GM12878 (cell line): ENCODE measurements at regions not wholly inside any gene's neighbourhood (a gene's known extent, or its start where the extent isn't known, plus 50 kb on each side); places are given as distances from the start of the nearest gene placed in this dataset.

Experiments used
- ATAC-seq: fragments of 200-7000 bp; cut with Tn5 transposase; 3 replicates; pipeline ENCODE4 v1.9.1; 2020; ENCODE audit warnings: mild to moderate bottlenecking, moderate library complexity
- BruUV-seq: library from RNA; stranded (reverse); fragments of 400-500 nt; replicated peaks from 2 replicates; lab custom pipeline; 2021; lab: Mats Ljungman, UMichigan
- CTCF ChIA-PET: fragments of 300-600 bp; sonication (Branson Sonifier 250); formaldehyde crosslinking; extraction: SDS; loops from one replicate; lab custom pipeline; 2021; ENCODE audit warnings: inconsistent platforms; lab: Yijun Ruan, JAX
- POLR2A ChIA-PET: fragments of 350-600 bp; formaldehyde crosslinking; extraction: SDS; loops from one replicate; lab custom pipeline; 2021; ENCODE audit warnings: inconsistent platforms; lab: Charles Lee
- RAD21 ChIA-PET: fragments of 300-600 bp; sonication (Branson Sonifier 250); formaldehyde crosslinking; loops from one replicate; lab custom pipeline; 2023; ENCODE audit warnings: antibody characterized with exemption; ENCODE audit not compliant: unreplicated experiment; lab: Charles Lee
- SMC1A ChIA-PET: fragments of 300-600 bp; sonication (Branson Sonifier 250); formaldehyde crosslinking; loops from one replicate; lab custom pipeline; 2023; ENCODE audit not compliant: unreplicated experiment, uncharacterized antibody; lab: Charles Lee
- DNase-seq: peaks from one replicate; pipeline ENCODE4 v3.0.0-alpha.2; 2011; ENCODE audit warnings: low read depth, low spot score
- FAIRE-seq: peaks from 3 replicates; lab custom pipeline; 2011; peaks lifted over from hg19 to GRCh38; lab: Jason Lieb, UNC
- H2AFZ ChIP-seq: 2 replicates; pipeline ENCODE4 v1.6.0; 2011; ENCODE audit warnings: low read depth, low read length, control low read depth; ENCODE audit not compliant: control insufficient read depth
- H3K27ac ChIP-seq: 2 replicates; pipeline ENCODE4 v1.5.1; 2011; ENCODE audit warnings: control low read depth; ENCODE audit not compliant: control insufficient read depth, insufficient read depth
- H3K27me3 ChIP-seq, 2 experiments: replicated peaks in 1 of 2; 2 replicates each; pipeline versions ENCODE4 v1.6.0 to v1.6.1; 2011; ENCODE audit warnings: low read length in 1 of 2; ENCODE audit not compliant: control insufficient read depth in 2 of 2, insufficient read depth in 2 of 2
- H3K36me3 ChIP-seq, 2 experiments: 2 replicates each; pipeline ENCODE4 v1.5.1; 2011; ENCODE audit warnings: low read length in 1 of 2; ENCODE audit not compliant: control insufficient read depth in 2 of 2, insufficient read depth in 2 of 2
- H3K4me1 ChIP-seq: 2 replicates; pipeline ENCODE4 v1.6.1; 2011; ENCODE audit warnings: mild to moderate bottlenecking, low read length, moderate library complexity, mixed read lengths; ENCODE audit not compliant: control insufficient read depth, insufficient read depth
- H3K4me2 ChIP-seq: 2 replicates; pipeline ENCODE4 v1.6.0; 2011; ENCODE audit warnings: control low read depth; ENCODE audit not compliant: control insufficient read depth, insufficient read depth
- H3K4me3 ChIP-seq: fragments of 200-600 bp; sonication (generic); 2 replicates; pipeline ENCODE4 v1.5.1; 2016
- H3K79me2 ChIP-seq: 2 replicates; pipeline ENCODE4 v1.6.0; 2011; ENCODE audit warnings: low read length; ENCODE audit not compliant: control insufficient read depth, insufficient read depth
- H3K9ac ChIP-seq: 2 replicates; pipeline ENCODE4 v1.8.0; 2011; ENCODE audit warnings: low read length, control low read depth, mixed read lengths; ENCODE audit not compliant: control insufficient read depth, insufficient read depth
- H3K9me3 ChIP-seq: replicated peaks from 3 replicates; pipeline ENCODE4 v1.5.1; 2011; ENCODE audit warnings: mild to moderate bottlenecking, low read length; ENCODE audit not compliant: control insufficient read depth, insufficient read depth
- H4K20me1 ChIP-seq: 2 replicates; pipeline ENCODE4 v1.6.0; 2011; ENCODE audit not compliant: control insufficient read depth, insufficient read depth
- CHD1 ChIP-seq: IDR thresholded peaks from 2 replicates; pipeline ENCODE4 v1.6.1; 2012; ENCODE audit warnings: low read depth, low read length, improper control_type of control experiment
- EGR1 ChIP-seq, 2 experiments: IDR thresholded peaks; 1 replicate in 1 of 2; 2 replicates in 1 of 2; pipeline ENCODE4 v1.6.1; 2011 to 2012; ENCODE audit warnings: low read depth in 2 of 2, low read length in 2 of 2, borderline replicate concordance in 1 of 2, mild to moderate bottlenecking in 1 of 2, moderate library complexity in 1 of 2
- ETV6 ChIP-seq, 2 experiments: fragments of 450-650 bp in 1 of 2; IDR thresholded peaks in 1 of 2; conservative IDR thresholded peaks in 1 of 2; 2 replicates each; pipeline ENCODE4 v1.6.1; 2014; ENCODE audit warnings: antibody characterized with exemption in 1 of 2, borderline replicate concordance in 1 of 2, low read depth in 1 of 2, mild to moderate bottlenecking in 1 of 2, moderate library complexity in 1 of 2
- NBN ChIP-seq: fragments of 450-650 bp; IDR thresholded peaks from 2 replicates; pipeline ENCODE4 v1.6.1; 2016
- RUNX3 ChIP-seq: IDR thresholded peaks from 2 replicates; pipeline ENCODE4 v1.6.1; 2012; ENCODE audit warnings: low read length, inconsistent platforms
- SMAD1 ChIP-seq: fragments of 450-650 bp; IDR thresholded peaks from 2 replicates; pipeline ENCODE4 v1.6.1; 2018; ENCODE audit warnings: mild to moderate bottlenecking, low read depth; ENCODE audit not compliant: partially characterized antibody
- TCF12 ChIP-seq: IDR thresholded peaks from 2 replicates; pipeline ENCODE4 v1.6.1; 2011; ENCODE audit warnings: low read depth, mild to moderate bottlenecking, low read length
- ZNF384 ChIP-seq: IDR thresholded peaks from 2 replicates; pipeline ENCODE4 v1.6.1; 2012; ENCODE audit warnings: low read depth, mild to moderate bottlenecking, low read length, improper control_type of control experiment, borderline replicate concordance
- ZSCAN29 ChIP-seq: fragments of 450-650 bp; IDR thresholded peaks from 2 replicates; pipeline ENCODE4 v1.6.1; 2017; ENCODE audit warnings: mild to moderate bottlenecking, moderate library complexity
- ZZZ3 ChIP-seq: IDR thresholded peaks from 2 replicates; pipeline ENCODE4 v1.6.1; 2011; ENCODE audit warnings: low read depth; ENCODE audit not compliant: control insufficient read depth, insufficient read length
- WGBS: methylation state at CpG from one replicate; pipeline ENCODE4 v1.1.6; 2016; ENCODE audit warnings: low lambda C conversion rate; ENCODE audit not compliant: insufficient replicate concordance, insufficient coverage; ENCODE audit errors: missing lambda C conversion rate; 5-methylcytosine and 5-hydroxymethylcytosine counted together
- in situ Hi-C: fragments of 300-500 bp; cut with MboI; formaldehyde crosslinking; loops from 9 replicates; pipeline ENCODE4 v1.14.3; 2018; ENCODE audit warnings: mixed read lengths
- intact Hi-C: fragments of 100-400 bp; cut with micrococcal nuclease; formaldehyde crosslinking; loops from one replicate; pipeline ENCODE4 v1.14.2; 2022; ENCODE audit not compliant: unreplicated experiment
- TF ChIP-seq, protein P1 (sequence below): fragments of 450-650 bp; IDR thresholded peaks from 2 replicates; pipeline ENCODE4 v1.6.1; 2017; ENCODE audit warnings: mild to moderate bottlenecking, moderate library complexity
- TF ChIP-seq, protein P2 (sequence below): fragments of 450-650 bp; formaldehyde crosslinking; IDR thresholded peaks from 2 replicates; pipeline ENCODE4 v1.4.0; 2022; ENCODE audit warnings: mild to moderate bottlenecking, moderate library complexity

DNA sequence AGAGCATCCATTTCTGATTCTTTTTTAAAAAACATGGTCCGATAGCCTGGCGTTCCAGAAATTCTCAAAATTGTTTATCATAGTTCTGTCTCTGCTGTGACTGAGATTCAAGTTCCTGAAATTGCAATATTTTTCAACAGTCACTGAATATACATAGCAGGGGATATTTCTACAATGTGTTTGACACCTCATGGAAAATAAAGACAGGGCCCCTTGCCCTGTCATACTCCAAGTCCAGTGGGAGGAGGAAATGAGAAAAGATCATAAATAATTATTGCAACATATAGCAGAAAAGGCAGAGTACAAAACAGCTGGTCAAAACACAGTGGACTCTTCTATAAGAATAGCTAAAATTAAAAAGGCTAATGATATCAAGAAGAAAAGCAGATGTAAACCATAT is 234.8 kb upstream of the SPTLC3 start:
- DNase-seq (no peak), FAIRE-seq (no peak), ATAC-seq (no peak)
- H3K27ac ChIP-seq, result no peak overlapping the region
- 93% methylated on average over 2 of the region's 2 CpGs for WGBS
- H3K9ac ChIP-seq, result no peak overlapping the region
- no peak overlapping the region for H3K4me2 ChIP-seq
- in situ Hi-C loops (no loop called here), intact Hi-C loops (no loop called here)
- BruUV-seq, result no TSS peak
- POLR2A ChIA-PET, result no interaction called here
- H3K36me3 ChIP-seq, result no peaks in the 10 kb centered on the region
- no peaks in the 10 kb centered on the region for H4K20me1 ChIP-seq
- TF ChIP-seq ZZZ3 (no peak), ZNF384 (no peak), SMAD1 (no peak), EGR1 (IDR thresholded peaks at IDR 0.05; ENCODE audit: borderline replicate concordance in 1 of 2, low read depth in 2 of 2, low read length in 2 of 2) (no peak), RUNX3 (no peak), ETV6 (conservative IDR thresholded peaks at IDR 0.05 in 1 of 2, IDR thresholded peaks at IDR 0.05 in 1 of 2; ENCODE audit: borderline replicate concordance in 1 of 2, low read depth in 1 of 2) (no peak)
- H3K9me3 ChIP-seq, result no peaks in the 10 kb centered on the region
- SMC1A ChIA-PET, result interaction anchor here (1.6 kb wide), 1 partner anchor 11 kb away, joined by 4 read pairs; no protein-coding TSS in a partner anchor
- no peaks in the 10 kb centered on the region for H3K79me2 ChIP-seq
- H3K4me3 ChIP-seq, result no peak overlapping the region
- no peaks in the 10 kb centered on the region for H3K27me3 ChIP-seq
- H3K4me1 ChIP-seq, result no peaks in the 10 kb centered on the region
- no peak overlapping the region for H2AFZ ChIP-seq
- CTCF ChIA-PET, result interaction anchor here (1.0 kb wide), 1 partner anchor 9 kb away, joined by 3 read pairs; no protein-coding TSS in a partner anchor
- RAD21 ChIA-PET, result no interaction called here

DNA sequence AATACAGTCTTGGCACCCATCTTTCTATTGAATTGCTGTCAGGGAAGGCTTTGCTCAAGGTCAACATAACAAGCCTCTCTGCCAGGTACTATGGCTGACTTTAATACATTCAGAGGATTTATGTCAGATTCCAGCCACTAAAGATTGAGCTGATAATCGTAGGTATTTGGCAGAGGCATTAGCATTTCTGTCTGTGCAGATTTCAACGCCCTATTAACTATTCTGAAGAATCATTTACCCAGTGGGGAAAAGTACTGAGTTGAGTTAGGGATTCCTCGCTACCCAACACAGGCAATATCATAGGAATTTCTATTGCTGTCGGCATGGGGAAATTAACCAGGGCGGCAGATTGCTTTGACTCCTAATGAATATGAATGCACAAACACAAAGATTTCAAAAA is 233.7 kb upstream of the SPTLC3 start:
- no peak overlapping the region for H3K4me3 ChIP-seq
- DNase-seq, result no peak
- POLR2A ChIA-PET, result no interaction called here
- ATAC-seq, result no peak
- BruUV-seq, result no TSS peak
- RAD21 ChIA-PET, result no interaction called here
- 27% methylated on average over 5 of the region's 5 CpGs for WGBS
- no peaks in the 10 kb centered on the region for H3K9me3 ChIP-seq
- no peaks in the 10 kb centered on the region for H3K36me3 ChIP-seq
- intact Hi-C loops, result no loop called here
- in situ Hi-C loops, result no loop called here
- no peaks in the 10 kb centered on the region for H3K4me1 ChIP-seq
- CTCF ChIA-PET, result interaction anchor here (1.0 kb wide), 1 partner anchor 8 kb away, joined by 3 read pairs; no protein-coding TSS in a partner anchor
- SMC1A ChIA-PET, result interaction anchor here (0.7 kb wide), 1 partner anchor 298 kb away, joined by 3 read pairs; no protein-coding TSS in a partner anchor
- no peak overlapping the region for H2AFZ ChIP-seq
- FAIRE-seq, result no peak
- H3K4me2 ChIP-seq, result no peak overlapping the region
- no peaks in the 10 kb centered on the region for H3K79me2 ChIP-seq
- no peak overlapping the region for H3K27ac ChIP-seq
- H4K20me1 ChIP-seq, result no peaks in the 10 kb centered on the region
- no peaks in the 10 kb centered on the region for H3K27me3 ChIP-seq
- no peak overlapping the region for H3K9ac ChIP-seq
- TF ChIP-seq TCF12 (no peak), CHD1 (no peak), NBN (no peak), ZSCAN29 (no peak)
- TF ChIP-seq, protein P1, sequence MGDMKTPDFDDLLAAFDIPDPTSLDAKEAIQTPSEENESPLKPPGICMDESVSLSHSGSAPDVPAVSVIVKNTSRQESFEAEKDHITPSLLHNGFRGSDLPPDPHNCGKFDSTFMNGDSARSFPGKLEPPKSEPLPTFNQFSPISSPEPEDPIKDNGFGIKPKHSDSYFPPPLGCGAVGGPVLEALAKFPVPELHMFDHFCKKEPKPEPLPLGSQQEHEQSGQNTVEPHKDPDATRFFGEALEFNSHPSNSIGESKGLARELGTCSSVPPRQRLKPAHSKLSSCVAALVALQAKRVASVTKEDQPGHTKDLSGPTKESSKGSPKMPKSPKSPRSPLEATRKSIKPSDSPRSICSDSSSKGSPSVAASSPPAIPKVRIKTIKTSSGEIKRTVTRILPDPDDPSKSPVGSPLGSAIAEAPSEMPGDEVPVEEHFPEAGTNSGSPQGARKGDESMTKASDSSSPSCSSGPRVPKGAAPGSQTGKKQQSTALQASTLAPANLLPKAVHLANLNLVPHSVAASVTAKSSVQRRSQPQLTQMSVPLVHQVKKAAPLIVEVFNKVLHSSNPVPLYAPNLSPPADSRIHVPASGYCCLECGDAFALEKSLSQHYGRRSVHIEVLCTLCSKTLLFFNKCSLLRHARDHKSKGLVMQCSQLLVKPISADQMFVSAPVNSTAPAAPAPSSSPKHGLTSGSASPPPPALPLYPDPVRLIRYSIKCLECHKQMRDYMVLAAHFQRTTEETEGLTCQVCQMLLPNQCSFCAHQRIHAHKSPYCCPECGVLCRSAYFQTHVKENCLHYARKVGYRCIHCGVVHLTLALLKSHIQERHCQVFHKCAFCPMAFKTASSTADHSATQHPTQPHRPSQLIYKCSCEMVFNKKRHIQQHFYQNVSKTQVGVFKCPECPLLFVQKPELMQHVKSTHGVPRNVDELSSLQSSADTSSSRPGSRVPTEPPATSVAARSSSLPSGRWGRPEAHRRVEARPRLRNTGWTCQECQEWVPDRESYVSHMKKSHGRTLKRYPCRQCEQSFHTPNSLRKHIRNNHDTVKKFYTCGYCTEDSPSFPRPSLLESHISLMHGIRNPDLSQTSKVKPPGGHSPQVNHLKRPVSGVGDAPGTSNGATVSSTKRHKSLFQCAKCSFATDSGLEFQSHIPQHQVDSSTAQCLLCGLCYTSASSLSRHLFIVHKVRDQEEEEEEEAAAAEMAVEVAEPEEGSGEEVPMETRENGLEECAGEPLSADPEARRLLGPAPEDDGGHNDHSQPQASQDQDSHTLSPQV, result no peak
- TF ChIP-seq, protein P2, sequence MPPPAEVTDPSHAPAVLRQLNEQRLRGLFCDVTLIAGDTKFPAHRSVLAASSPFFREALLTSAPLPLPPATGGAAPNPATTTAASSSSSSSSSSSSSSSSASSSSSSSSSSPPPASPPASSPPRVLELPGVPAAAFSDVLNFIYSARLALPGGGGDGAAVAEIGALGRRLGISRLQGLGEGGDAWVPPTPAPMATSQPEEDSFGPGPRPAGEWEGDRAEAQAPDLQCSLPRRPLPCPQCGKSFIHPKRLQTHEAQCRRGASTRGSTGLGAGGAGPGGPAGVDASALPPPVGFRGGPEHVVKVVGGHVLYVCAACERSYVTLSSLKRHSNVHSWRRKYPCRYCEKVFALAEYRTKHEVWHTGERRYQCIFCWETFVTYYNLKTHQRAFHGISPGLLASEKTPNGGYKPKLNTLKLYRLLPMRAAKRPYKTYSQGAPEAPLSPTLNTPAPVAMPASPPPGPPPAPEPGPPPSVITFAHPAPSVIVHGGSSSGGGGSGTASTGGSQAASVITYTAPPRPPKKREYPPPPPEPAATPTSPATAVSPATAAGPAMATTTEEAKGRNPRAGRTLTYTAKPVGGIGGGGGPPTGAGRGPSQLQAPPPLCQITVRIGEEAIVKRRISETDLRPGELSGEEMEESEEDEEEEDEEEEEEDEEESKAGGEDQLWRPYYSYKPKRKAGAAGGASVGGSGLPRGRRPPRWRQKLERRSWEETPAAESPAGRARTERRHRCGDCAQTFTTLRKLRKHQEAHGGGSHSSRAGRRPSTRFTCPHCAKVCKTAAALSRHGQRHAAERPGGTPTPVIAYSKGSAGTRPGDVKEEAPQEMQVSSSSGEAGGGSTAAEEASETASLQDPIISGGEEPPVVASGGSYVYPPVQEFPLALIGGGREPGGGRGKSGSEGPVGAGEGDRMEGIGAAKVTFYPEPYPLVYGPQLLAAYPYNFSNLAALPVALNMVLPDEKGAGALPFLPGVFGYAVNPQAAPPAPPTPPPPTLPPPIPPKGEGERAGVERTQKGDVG (CRISPR knock-in tag), result no peak
